NT2/D1 (cell line): ENCODE measurements at regions not wholly inside any gene's neighbourhood (a gene's known extent, or its start where the extent isn't known, plus 50 kb on each side); places are given as distances from the start of the nearest gene placed in this dataset.
A peak's percentile ranks its signal among the peaks of the same experiment; 100 is the strongest.

Source experiments
- DNase-seq: peaks from one replicate; pipeline ENCODE4 v3.0.0-alpha.2; 2011; ENCODE audit warnings: low read depth, low spot score
- H3K27me3 ChIP-seq: 2 replicates; pipeline ENCODE4 v1.6.0; 2011; ENCODE audit warnings: mild to moderate bottlenecking; ENCODE audit not compliant: insufficient read length, insufficient read depth
- H3K36me3 ChIP-seq: 2 replicates; pipeline ENCODE4 v1.6.1; 2011; ENCODE audit warnings: mild to moderate bottlenecking, low read length, mixed read lengths; ENCODE audit not compliant: insufficient read depth, insufficient read length
- H3K4me1 ChIP-seq: 2 replicates; pipeline ENCODE4 v1.5.1; 2011; ENCODE audit not compliant: insufficient read depth, insufficient read length
- H3K4me3 ChIP-seq: 2 replicates; pipeline ENCODE4 v1.5.1; 2011; ENCODE audit warnings: low read depth; ENCODE audit not compliant: insufficient read length
- H3K9ac ChIP-seq: 2 replicates; pipeline ENCODE4 v1.6.0; 2011; ENCODE audit warnings: low read depth; ENCODE audit not compliant: insufficient read length
- H3K9me3 ChIP-seq: 2 replicates; pipeline ENCODE4 v1.5.1; 2011; ENCODE audit warnings: mild to moderate bottlenecking, low read length; ENCODE audit not compliant: insufficient read depth
- SUZ12 ChIP-seq: IDR thresholded peaks from 2 replicates; pipeline ENCODE4 v1.6.1; 2011; ENCODE audit not compliant: insufficient read length, insufficient read depth; ENCODE audit errors: extremely low read depth
- YY1 ChIP-seq: IDR thresholded peaks from 2 replicates; pipeline ENCODE4 v1.6.1; 2011; ENCODE audit not compliant: insufficient read length, insufficient read depth
- ZNF274 ChIP-seq: IDR thresholded peaks from 2 replicates; pipeline ENCODE4 v1.6.1; 2011; ENCODE audit warnings: mild to moderate bottlenecking, low read depth, low read length

- no peaks in the 10 kb centered on the region for H3K27me3 ChIP-seq
- no peaks in the 10 kb centered on the region for H3K4me1 ChIP-seq
- no peak overlapping the region for H3K4me3 ChIP-seq
- no peak overlapping the region for H3K9ac ChIP-seq
- no peaks in the 10 kb centered on the region for H3K36me3 ChIP-seq
- TF ChIP-seq ZNF274 (no peak), YY1 (no peak), SUZ12 (no peak)
- no peaks in the 10 kb centered on the region for H3K9me3 ChIP-seq
- DNase-seq, result no peak
These were observed 925.8 kb downstream of the FSTL5 start for GRCh38 chr4:161238033-161238432.

- DNase-seq, result no peak
- H3K27me3 ChIP-seq, result no peaks in the 10 kb centered on the region
- no peaks in the 10 kb centered on the region for H3K36me3 ChIP-seq
- no peak overlapping the region for H3K9ac ChIP-seq
- H3K9me3 ChIP-seq, result no peaks in the 10 kb centered on the region
- H3K4me3 ChIP-seq, result no peak overlapping the region
- no peaks in the 10 kb centered on the region for H3K4me1 ChIP-seq
- TF ChIP-seq SUZ12 (no peak), YY1 (no peak), ZNF274 (no peak)
These were observed 926.3 kb downstream of the FSTL5 start for GRCh38 chr4:161237495-161237894.

- Histone ChIP-seq H3K27me3 (no peaks in the 10 kb centered on the region), H3K4me3 (no peak overlapping the region), H3K4me1 (no peaks in the 10 kb centered on the region), H3K36me3 (no peaks in the 10 kb centered on the region), H3K9ac (no peak overlapping the region), H3K9me3 (peaks cover 16% of the 10 kb centered on the region; the same call in 1 of the 2 replicates)
- TF ChIP-seq SUZ12 (no peak), ZNF274 (no peak), YY1 (no peak)
- no peak for DNase-seq
These were observed 938.5 kb downstream of the FSTL5 start for GRCh38 chr4:161225327-161225726.

- TF ChIP-seq ZNF274 (no peak), YY1 (no peak), SUZ12 (no peak)
- Histone ChIP-seq H3K27me3 (no peaks in the 10 kb centered on the region), H3K9me3 (peaks cover 11% of the 10 kb centered on the region; the same call in 1 of the 2 replicates), H3K9ac (no peak overlapping the region), H3K36me3 (no peaks in the 10 kb centered on the region), H3K4me3 (no peak overlapping the region), H3K4me1 (no peaks in the 10 kb centered on the region)
- DNase-seq, result no peak
These were observed 940.9 kb downstream of the FSTL5 start for GRCh38 chr4:161222889-161223288.

DNA sequence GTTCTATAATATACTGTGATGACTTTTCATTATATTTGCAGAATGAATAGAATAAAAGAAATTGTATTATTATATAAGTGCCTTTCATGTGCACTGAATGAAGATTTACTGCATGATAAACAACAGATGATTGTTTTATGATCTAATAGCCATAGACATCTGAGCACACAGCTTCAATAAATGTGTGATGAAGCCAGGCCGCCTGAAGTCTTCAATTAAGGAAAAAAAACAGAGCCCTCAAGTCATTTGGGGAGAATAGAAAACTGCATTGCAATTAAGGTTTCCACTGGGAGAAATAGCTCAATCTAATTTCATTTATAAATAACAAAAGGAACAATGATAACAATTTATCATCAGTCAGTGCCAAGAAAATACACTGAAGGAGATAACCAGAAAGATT, 955.2 kb downstream of the FSTL5 start:
- Histone ChIP-seq H3K36me3 (no peaks in the 10 kb centered on the region), H3K9me3 (no peaks in the 10 kb centered on the region), H3K9ac (no peak overlapping the region), H3K4me1 (no peaks in the 10 kb centered on the region), H3K27me3 (no peaks in the 10 kb centered on the region), H3K4me3 (no peak overlapping the region)
- no peak for TF ChIP-seq ZNF274
- no peak for TF ChIP-seq SUZ12
- no peak for TF ChIP-seq YY1
- no peak for DNase-seq

DNA sequence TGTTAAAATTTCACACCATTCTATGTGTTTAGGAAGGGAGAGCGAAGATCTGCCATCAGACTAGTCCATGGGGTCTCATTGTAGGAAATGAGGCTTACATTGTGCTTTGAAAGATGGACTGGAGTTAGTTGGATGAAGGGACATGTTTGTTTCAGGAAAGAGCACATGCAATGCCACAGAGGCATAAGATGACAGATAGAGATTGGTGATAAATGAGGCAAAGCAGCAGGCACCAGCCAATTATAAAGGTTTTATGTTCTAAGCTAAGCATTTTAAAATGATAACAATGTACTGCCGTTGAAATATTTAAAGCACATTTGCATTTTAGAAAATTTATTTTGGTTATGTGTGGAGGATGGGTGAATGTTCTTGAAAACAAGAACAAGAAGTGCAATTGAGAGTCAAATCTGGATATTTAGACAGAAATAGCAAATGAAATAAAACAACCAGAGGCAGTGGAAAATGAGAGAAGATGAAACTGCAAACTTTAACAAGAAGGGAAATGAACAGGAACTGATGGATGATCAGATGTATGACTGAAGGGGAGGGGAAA, 957.2 kb downstream of the FSTL5 start:
- Histone ChIP-seq H3K9me3 (no peaks in the 10 kb centered on the region), H3K4me1 (no peaks in the 10 kb centered on the region), H3K9ac (no peak overlapping the region), H3K4me3 (no peak overlapping the region), H3K36me3 (no peaks in the 10 kb centered on the region), H3K27me3 (no peaks in the 10 kb centered on the region)
- TF ChIP-seq SUZ12, result no peak
- no peak for TF ChIP-seq YY1
- TF ChIP-seq ZNF274, result no peak
- DNase-seq, result no peak

GRCh38 chr4:161203865-161204264, 959.9 kb downstream of the FSTL5 start:
- no peaks in the 10 kb centered on the region for H3K9me3 ChIP-seq
- TF ChIP-seq YY1 (no peak), SUZ12 (no peak), ZNF274 (no peak)
- H3K9ac ChIP-seq, result no peak overlapping the region
- no peak overlapping the region for H3K4me3 ChIP-seq
- H3K36me3 ChIP-seq, result no peaks in the 10 kb centered on the region
- no peaks in the 10 kb centered on the region for H3K4me1 ChIP-seq
- H3K27me3 ChIP-seq, result no peaks in the 10 kb centered on the region
- DNase-seq, result no peak

DNA sequence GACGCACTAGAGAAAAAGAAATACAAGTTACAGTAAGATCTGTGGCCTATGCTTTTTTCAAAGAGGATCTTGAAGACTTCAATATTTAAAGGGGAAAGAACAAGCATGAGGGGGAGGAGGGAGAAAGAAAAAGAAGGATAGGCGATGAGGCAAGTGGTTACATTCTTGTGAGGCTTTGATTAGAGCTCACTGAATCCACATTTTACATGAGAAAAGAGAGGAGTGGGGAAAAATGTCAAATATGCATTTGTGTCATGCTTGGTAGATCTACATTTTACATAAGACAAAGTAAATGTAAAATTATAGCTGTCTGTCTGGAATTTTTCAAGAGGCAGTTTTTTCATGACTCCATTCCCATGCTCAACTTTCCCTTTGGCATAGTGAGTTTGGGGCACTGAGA, 965.9 kb downstream of the FSTL5 start:
- H3K36me3 ChIP-seq, result no peaks in the 10 kb centered on the region
- peak; percentile 25 for DNase-seq
- no peak overlapping the region for H3K9ac ChIP-seq
- H3K27me3 ChIP-seq, result no peaks in the 10 kb centered on the region
- H3K9me3 ChIP-seq, result no peaks in the 10 kb centered on the region
- H3K4me3 ChIP-seq, result no peak overlapping the region
- TF ChIP-seq YY1, result no peak
- TF ChIP-seq ZNF274, result no peak
- TF ChIP-seq SUZ12, result no peak
- H3K4me1 ChIP-seq, result no peaks in the 10 kb centered on the region
